HEK293T (cell line): ENCODE measurements at regions not wholly inside any gene's neighbourhood (a gene's known extent, or its start where the extent isn't known, plus 50 kb on each side); places are given as distances from the start of the nearest gene placed in this dataset.

ENCODE experiments used
- ELF4 ChIP-seq: fragments of 450-650 bp; IDR thresholded peaks from 2 replicates; pipeline ENCODE4 v1.6.1; 2017; ENCODE audit warnings: antibody characterized with exemption
- FOXM1 ChIP-seq: fragments of 450-650 bp; IDR thresholded peaks from 2 replicates; pipeline ENCODE4 v1.6.1; 2017; ENCODE audit warnings: mild to moderate bottlenecking, borderline replicate concordance
- HDGF ChIP-seq: fragments of 450-650 bp; IDR thresholded peaks from 2 replicates; pipeline ENCODE4 v1.6.1; 2017; ENCODE audit warnings: antibody characterized with exemption, borderline replicate concordance
- LEF1 ChIP-seq: fragments of 450-650 bp; IDR thresholded peaks from 2 replicates; pipeline ENCODE4 v1.6.1; 2017; ENCODE audit warnings: mild to moderate bottlenecking, borderline replicate concordance
- NFRKB ChIP-seq: fragments of 450-650 bp; IDR thresholded peaks from 2 replicates; pipeline ENCODE4 v1.6.1; 2016; ENCODE audit warnings: mild to moderate bottlenecking, moderate library complexity
- PKNOX1 ChIP-seq: fragments of 450-650 bp; IDR thresholded peaks from 2 replicates; pipeline ENCODE4 v1.6.1; 2016
- SP1 ChIP-seq: fragments of 450-650 bp; IDR thresholded peaks from 2 replicates; pipeline ENCODE4 v1.6.1; 2017
- TARDBP ChIP-seq: fragments of 450-650 bp; IDR thresholded peaks from 2 replicates; pipeline ENCODE4 v1.6.1; 2016

GRCh38 chr13:69617587-69617986 lies 490.0 kb upstream of the ATXN8OS start:
- TF ChIP-seq FOXM1 (no peak), HDGF (no peak), PKNOX1 (no peak), TARDBP (no peak), LEF1 (no peak), ELF4 (no peak), NFRKB (no peak), SP1 (no peak)
